A549 (cell line): ENCODE measurements at regions not wholly inside any gene's neighbourhood (a gene's known extent, or its start where the extent isn't known, plus 50 kb on each side); places are given as distances from the start of the nearest gene placed in this dataset.

Experiments used
- ATAC-seq, 2 experiments: fragments of 200-7000 bp in 1 of 2; fragments of >200 bp in 1 of 2; cut with Nextera tagmentation in 1 of 2; cut with Tn5 transposase in 1 of 2; 3 replicates each; pipeline versions ENCODE4 v1.8.0 to v1.9.1; 2018 to 2020; ENCODE audit warnings: mild to moderate bottlenecking in 1 of 2, moderate library complexity in 1 of 2
- CTCF ChIA-PET: fragments of 300-600 bp; sonication (Branson Sonifier 250); formaldehyde crosslinking; extraction: SDS; loops from one replicate; lab custom pipeline; 2021; ENCODE audit warnings: antibody characterized with exemption, inconsistent platforms; lab: Yijun Ruan, JAX
- POLR2A ChIA-PET: fragments of 350-600 bp; formaldehyde crosslinking; extraction: SDS; loops from one replicate; lab custom pipeline; 2021; ENCODE audit warnings: antibody characterized with exemption, inconsistent platforms; lab: Yijun Ruan, JAX
- DNase-seq, 2 experiments: peaks; one replicate each; pipeline versions ENCODE4 v3.0.0 to v3.0.0-alpha.2; 2011 to 2016; ENCODE audit warnings: low read depth in 1 of 2, low spot score in 1 of 2
- FAIRE-seq: peaks from 2 replicates; lab custom pipeline; 2011; peaks lifted over from hg19 to GRCh38; lab: Jason Lieb, UNC
- H3K27ac ChIP-seq, 2 experiments: fragments of >200 bp; sonication (Bioruptor Twin); formaldehyde crosslinking; 3 replicates each; pipeline ENCODE4 v1.5.1; 2016 to 2017
- H3K4me1 ChIP-seq: fragments of >200 bp; sonication (Bioruptor Twin); formaldehyde crosslinking; 3 replicates; pipeline ENCODE4 v1.6.1; 2016
- H3K4me2 ChIP-seq: fragments of >200 bp; sonication (Bioruptor Twin); formaldehyde crosslinking; 3 replicates; pipeline ENCODE4 v1.6.1; 2016
- H3K4me3 ChIP-seq: fragments of >200 bp; sonication (Bioruptor Twin); formaldehyde crosslinking; 3 replicates; pipeline ENCODE4 v1.5.1; 2016
- H3K9me3 ChIP-seq: fragments of >200 bp; sonication (Bioruptor Twin); formaldehyde crosslinking; 3 replicates; pipeline ENCODE4 v1.6.1; 2016
- CBX8 ChIP-seq: fragments of 200-600 bp; sonication (generic); IDR thresholded peaks from 2 replicates; pipeline ENCODE4 v1.6.1; 2016
- CHD2 ChIP-seq: fragments of 150-350 bp; IDR thresholded peaks from 2 replicates; pipeline ENCODE4 v1.6.1; 2014; ENCODE audit warnings: low read length; ENCODE audit not compliant: partially characterized antibody
- EHF ChIP-seq: fragments of 250-450 bp; sonication (Bioruptor Pico); IDR thresholded peaks from 2 replicates; pipeline ENCODE4 v1.5.0; 2020; ENCODE audit warnings: mild to moderate bottlenecking
- FOSL2 ChIP-seq, 2 experiments: fragments of 450-650 bp in 1 of 2; fragments of >200 bp in 1 of 2; sonication (Bioruptor Twin) in 1 of 2; formaldehyde crosslinking; IDR thresholded peaks; 2 replicates each; pipeline versions ENCODE4 v1.5.0 to v1.6.1; 2016 to 2020; ENCODE audit warnings: mild to moderate bottlenecking in 1 of 2, moderate library complexity in 1 of 2
- FOXS1 ChIP-seq: fragments of 250-450 bp; sonication (Bioruptor Pico); IDR thresholded peaks from 2 replicates; pipeline ENCODE4 v1.5.0; 2020; ENCODE audit warnings: mild to moderate bottlenecking, moderate library complexity
- HDAC2 ChIP-seq: fragments of 200-600 bp; sonication (generic); IDR thresholded peaks from 2 replicates; pipeline ENCODE4 v1.6.1; 2016
- HMGXB4 ChIP-seq: fragments of 250-450 bp; sonication (Bioruptor Pico); IDR thresholded peaks from 2 replicates; pipeline ENCODE4 v1.5.0; 2021; ENCODE audit warnings: mild to moderate bottlenecking, moderate library complexity, borderline replicate concordance
- HOXA7 ChIP-seq: fragments of 250-450 bp; sonication (Bioruptor Pico); IDR thresholded peaks from 2 replicates; pipeline ENCODE4 v1.5.0; 2020; ENCODE audit warnings: mild to moderate bottlenecking, moderate library complexity
- HOXB5 ChIP-seq: fragments of 250-450 bp; sonication (Bioruptor Pico); IDR thresholded peaks from 2 replicates; pipeline ENCODE4 v1.5.0; 2020; ENCODE audit warnings: mild to moderate bottlenecking, moderate library complexity
- JUNB ChIP-seq: fragments of >200 bp; sonication (Bioruptor Twin); formaldehyde crosslinking; IDR thresholded peaks from 2 replicates; pipeline ENCODE4 v1.6.1; 2016
- KDM1A ChIP-seq: fragments of 200-600 bp; sonication (generic); IDR thresholded peaks from 2 replicates; pipeline ENCODE4 v1.6.1; 2016; ENCODE audit warnings: low read depth, mild to moderate bottlenecking
- MAX ChIP-seq: IDR thresholded peaks from 2 replicates; pipeline ENCODE4 v1.6.1; 2012
- MYC ChIP-seq: IDR thresholded peaks from 2 replicates; pipeline ENCODE4 v1.6.1; 2012; ENCODE audit warnings: mild to moderate bottlenecking, inconsistent platforms, low read length, improper control_type of control experiment, borderline replicate concordance
- NFE2L2 ChIP-seq: fragments of 150-350 bp; conservative IDR thresholded peaks from 2 replicates; pipeline ENCODE4 v1.6.1; 2014; ENCODE audit warnings: low read length
- RARB ChIP-seq: fragments of 250-450 bp; sonication (Bioruptor Pico); IDR thresholded peaks from 2 replicates; pipeline ENCODE4 v1.8.0; 2021; ENCODE audit warnings: mild to moderate bottlenecking, moderate library complexity
- REST ChIP-seq: fragments of 200-600 bp; sonication (generic); IDR thresholded peaks from 2 replicates; pipeline ENCODE4 v1.6.1; 2016; ENCODE audit warnings: antibody characterized with exemption, mild to moderate bottlenecking, moderate library complexity
- SREBF2 ChIP-seq: fragments of 450-650 bp; IDR thresholded peaks from 2 replicates; pipeline ENCODE4 v1.6.1; 2014; ENCODE audit warnings: mild to moderate bottlenecking, moderate library complexity
- USF2 ChIP-seq: fragments of 450-650 bp; IDR thresholded peaks from 2 replicates; pipeline ENCODE4 v1.6.1; 2014; ENCODE audit warnings: antibody characterized with exemption
- ZSCAN20 ChIP-seq: fragments of 250-450 bp; sonication (Bioruptor Pico); IDR thresholded peaks from 2 replicates; pipeline ENCODE4 v1.8.0; 2022; ENCODE audit warnings: mild to moderate bottlenecking, moderate library complexity
- WGBS: methylation state at CpG from one replicate; pipeline ENCODE4 v1.1.6; 2017; ENCODE audit errors: missing lambda C conversion rate; 5-methylcytosine and 5-hydroxymethylcytosine counted together

GRCh38 chr13:109401891-109402290 lies 384.5 kb downstream of the IRS2 start:
- FAIRE-seq (no peak), ATAC-seq (no peak), DNase-seq (no peak)
- no peak overlapping the region for H3K4me2 ChIP-seq
- 77% methylated on average over 6 of the region's 6 CpGs for WGBS
- ChIA-PET POLR2A (no interaction called here), CTCF (no interaction called here)
- H3K9me3 ChIP-seq, result no peaks in the 10 kb centered on the region
- no peak overlapping the region for H3K27ac ChIP-seq
- H3K4me1 ChIP-seq, result no peaks in the 10 kb centered on the region
- TF ChIP-seq SREBF2 (no peak), NFE2L2 (no peak), RARB (CRISPR knock-in tag) (no peak), HDAC2 (no peak), HMGXB4 (CRISPR knock-in tag) (no peak), KDM1A (no peak), USF2 (no peak), JUNB (no peak), HOXB5 (CRISPR knock-in tag) (no peak), ZSCAN20 (CRISPR knock-in tag) (no peak), MYC (no peak), FOXS1 (CRISPR knock-in tag) (no peak), REST (no peak), CBX8 (no peak)
- no peak overlapping the region for H3K4me3 ChIP-seq

GRCh38 chr13:109401307-109401706 lies 385.1 kb downstream of the IRS2 start:
- WGBS, result 90% methylated on average over 9 of the region's 9 CpGs
- Histone ChIP-seq H3K4me3 (no peak overlapping the region), H3K4me2 (no peak overlapping the region), H3K9me3 (no peaks in the 10 kb centered on the region), H3K27ac (no peak overlapping the region), H3K4me1 (no peaks in the 10 kb centered on the region)
- no peak for TF ChIP-seq EHF (CRISPR knock-in tag)
- TF ChIP-seq MAX, result no peak
- TF ChIP-seq HOXA7 (CRISPR knock-in tag), result no peak
- TF ChIP-seq FOSL2 (IDR thresholded peaks at IDR 0.05), result no peak
- TF ChIP-seq FOSL2 (CRISPR knock-in tag; IDR thresholded peaks at IDR 0.05), result no peak
- no peak for TF ChIP-seq CHD2
- CTCF ChIA-PET, result no interaction called here
- ATAC-seq, result no peak
- POLR2A ChIA-PET, result no interaction called here
- DNase-seq, result no peak
- no peak for FAIRE-seq
